Astrocyte (in vitro differentiated cells and primary cell): ENCODE measurements at regions not wholly inside any gene's neighbourhood (a gene's known extent, or its start where the extent isn't known, plus 50 kb on each side); places are given as distances from the start of the nearest gene placed in this dataset.

ENCODE experiments used
- DNase-seq: peaks from one replicate; pipeline ENCODE4 v3.0.0-alpha.2; 2010; ENCODE audit warnings: low read depth
- FAIRE-seq: peaks from 2 replicates; lab custom pipeline; 2011; peaks lifted over from hg19 to GRCh38; lab: Jason Lieb, UNC
- H2AFZ ChIP-seq: 2 replicates; pipeline ENCODE4 v1.6.0; 2012; ENCODE audit warnings: low read depth, low read length, inconsistent platforms
- H3K27ac ChIP-seq: 2 replicates; pipeline ENCODE4 v1.5.1; 2011; ENCODE audit warnings: low read depth, low read length, inconsistent platforms
- H3K27me3 ChIP-seq: 2 replicates; pipeline ENCODE4 v1.6.0; 2011; ENCODE audit warnings: low read length, inconsistent platforms; ENCODE audit not compliant: insufficient read depth
- H3K36me3 ChIP-seq: 2 replicates; pipeline ENCODE4 v1.5.1; 2011; ENCODE audit warnings: low read length, inconsistent platforms; ENCODE audit not compliant: insufficient read depth
- H3K4me1 ChIP-seq: 2 replicates; pipeline ENCODE4 v1.5.1; 2011; ENCODE audit warnings: low read length, inconsistent platforms; ENCODE audit not compliant: insufficient read depth
- H3K4me2 ChIP-seq: 2 replicates; pipeline ENCODE4 v1.6.0; 2012; ENCODE audit warnings: low read length, inconsistent platforms
- H3K4me3 ChIP-seq: 2 replicates; pipeline ENCODE4 v1.5.1; 2011; ENCODE audit warnings: low read depth, mild to moderate bottlenecking, low read length, inconsistent platforms; ENCODE audit not compliant: insufficient read depth
- H3K79me2 ChIP-seq: 2 replicates; pipeline ENCODE4 v1.6.0; 2012; ENCODE audit warnings: mild to moderate bottlenecking, low read length, inconsistent platforms; ENCODE audit not compliant: insufficient read depth
- H3K9ac ChIP-seq: 2 replicates; pipeline ENCODE4 v1.6.0; 2012; ENCODE audit warnings: mild to moderate bottlenecking, low read length, inconsistent platforms
- H3K9me3 ChIP-seq: 2 replicates; pipeline ENCODE4 v1.5.1; 2012; ENCODE audit warnings: low read depth, mild to moderate bottlenecking, low read length, inconsistent platforms; ENCODE audit not compliant: insufficient read depth
- H4K20me1 ChIP-seq: 2 replicates; pipeline ENCODE4 v1.6.0; 2012; ENCODE audit warnings: low read length, inconsistent platforms; ENCODE audit not compliant: insufficient read depth
- H3K27ac Mint-ChIP-seq: one replicate; pipeline ENCODE4 v1.8.0; 2021; ENCODE audit warnings: mild to moderate bottlenecking, mixed read lengths; ENCODE audit not compliant: unreplicated experiment
- H3K27me3 Mint-ChIP-seq: one replicate; pipeline ENCODE4 v1.8.0; 2021; ENCODE audit warnings: low read depth, mixed read lengths; ENCODE audit not compliant: unreplicated experiment
- H3K36me3 Mint-ChIP-seq: one replicate; pipeline ENCODE4 v1.8.0; 2021; ENCODE audit warnings: low read depth, mixed read lengths; ENCODE audit not compliant: unreplicated experiment
- H3K4me1 Mint-ChIP-seq: one replicate; pipeline ENCODE4 v1.8.0; 2021; ENCODE audit warnings: low read depth, mixed read lengths; ENCODE audit not compliant: unreplicated experiment
- H3K4me3 Mint-ChIP-seq: one replicate; pipeline ENCODE4 v1.8.0; 2021; ENCODE audit warnings: mild to moderate bottlenecking, moderate library complexity, mixed read lengths; ENCODE audit not compliant: unreplicated experiment
- H3K9me3 Mint-ChIP-seq: one replicate; pipeline ENCODE4 v1.8.0; 2021; ENCODE audit warnings: mild to moderate bottlenecking, mixed read lengths; ENCODE audit not compliant: unreplicated experiment
- CTCF ChIP-seq: IDR thresholded peaks from 2 replicates; pipeline ENCODE4 v1.5.1; 2011; ENCODE audit warnings: low read depth, mild to moderate bottlenecking, inconsistent platforms, low read length, moderate library complexity; ENCODE audit not compliant: insufficient read depth
- EZH2 ChIP-seq: IDR thresholded peaks from 2 replicates; pipeline ENCODE4 v1.6.1; 2012; ENCODE audit warnings: mild to moderate bottlenecking, low read length, inconsistent platforms; ENCODE audit not compliant: insufficient read depth

- no peak overlapping the region for H3K27ac ChIP-seq
- H3K9me3 ChIP-seq, result no peaks in the 10 kb centered on the region
- no peak overlapping the region for H3K4me2 ChIP-seq
- H4K20me1 ChIP-seq, result no peaks in the 10 kb centered on the region
- peaks cover 2% of the 10 kb centered on the region for H3K27me3 Mint-ChIP-seq
- H2AFZ ChIP-seq, result no peak overlapping the region
- no peaks in the 10 kb centered on the region for H3K79me2 ChIP-seq
- DNase-seq (no peak), FAIRE-seq (no peak)
- no peaks in the 10 kb centered on the region for H3K36me3 Mint-ChIP-seq
- H3K4me1 Mint-ChIP-seq, result no peaks in the 10 kb centered on the region
- no peak overlapping the region for H3K27ac Mint-ChIP-seq
- TF ChIP-seq EZH2 (no peak), CTCF (no peak)
- H3K4me3 Mint-ChIP-seq, result no peak overlapping the region
- H3K4me1 ChIP-seq, result peaks cover under 1% of the 10 kb centered on the region
- peaks cover 2% of the 10 kb centered on the region for H3K9me3 Mint-ChIP-seq
- no peak overlapping the region for H3K4me3 ChIP-seq
- no peaks in the 10 kb centered on the region for H3K36me3 ChIP-seq
- H3K27me3 ChIP-seq, result no peaks in the 10 kb centered on the region
- no peak overlapping the region for H3K9ac ChIP-seq
Observed at GRCh38 chr7:114784177-114784576, 137.7 kb upstream of the MDFIC start.

- H3K9me3 Mint-ChIP-seq, result peaks cover 2% of the 10 kb centered on the region
- H4K20me1 ChIP-seq, result no peaks in the 10 kb centered on the region
- no peaks in the 10 kb centered on the region for H3K27me3 ChIP-seq
- H3K9me3 ChIP-seq, result no peaks in the 10 kb centered on the region
- no peaks in the 10 kb centered on the region for H3K36me3 ChIP-seq
- FAIRE-seq (no peak), DNase-seq (no peak)
- H2AFZ ChIP-seq, result no peak overlapping the region
- peaks cover 2% of the 10 kb centered on the region for H3K27me3 Mint-ChIP-seq
- no peak overlapping the region for H3K27ac Mint-ChIP-seq
- no peak overlapping the region for H3K4me3 ChIP-seq
- TF ChIP-seq EZH2 (no peak), CTCF (no peak)
- H3K4me2 ChIP-seq, result no peak overlapping the region
- H3K27ac ChIP-seq, result no peak overlapping the region
- H3K4me1 Mint-ChIP-seq, result no peaks in the 10 kb centered on the region
- no peaks in the 10 kb centered on the region for H3K36me3 Mint-ChIP-seq
- H3K9ac ChIP-seq, result no peak overlapping the region
- H3K4me3 Mint-ChIP-seq, result no peak overlapping the region
- H3K79me2 ChIP-seq, result no peaks in the 10 kb centered on the region
- H3K4me1 ChIP-seq, result peaks cover 7% of the 10 kb centered on the region
Observed at GRCh38 chr7:114784746-114785145, 137.1 kb upstream of the MDFIC start.

- H3K27me3 Mint-ChIP-seq, result peaks cover 2% of the 10 kb centered on the region
- no peak overlapping the region for H3K27ac ChIP-seq
- H3K9ac ChIP-seq, result no peak overlapping the region
- no peaks in the 10 kb centered on the region for H3K36me3 ChIP-seq
- TF ChIP-seq EZH2 (no peak), CTCF (no peak)
- H3K9me3 Mint-ChIP-seq, result peaks cover 2% of the 10 kb centered on the region
- DNase-seq, result no peak
- no peak overlapping the region for H2AFZ ChIP-seq
- H3K27me3 ChIP-seq, result no peaks in the 10 kb centered on the region
- no peak overlapping the region for H3K4me2 ChIP-seq
- FAIRE-seq, result no peak
- no peaks in the 10 kb centered on the region for H3K9me3 ChIP-seq
- H3K79me2 ChIP-seq, result no peaks in the 10 kb centered on the region
- H4K20me1 ChIP-seq, result no peaks in the 10 kb centered on the region
- H3K27ac Mint-ChIP-seq, result no peak overlapping the region
- H3K4me3 Mint-ChIP-seq, result no peak overlapping the region
- H3K4me1 ChIP-seq, result peaks cover 12% of the 10 kb centered on the region
- H3K36me3 Mint-ChIP-seq, result no peaks in the 10 kb centered on the region
- H3K4me3 ChIP-seq, result no peak overlapping the region
- H3K4me1 Mint-ChIP-seq, result peaks cover 2% of the 10 kb centered on the region
Observed at GRCh38 chr7:114785496-114785895, 136.4 kb upstream of the MDFIC start.
